NCI-H510A treated with DMSO at 0.1 percent for 48 hours (cell line): ENCODE measurements at regions not wholly inside any gene's neighbourhood (a gene's known extent, or its start where the extent isn't known, plus 50 kb on each side); places are given as distances from the start of the nearest gene placed in this dataset.
"Not testable (repeated sequence)": the region's sequence is repeated elsewhere in the genome, so short reads cannot be mapped to it uniquely, and the experiment has no call there.

Source experiments
- DNase-seq: peaks from one replicate; lab custom pipeline; 2025; lab: John Stamatoyannopoulos, UW

GRCh38 chr1:178572604-178573003 is 59.7 kb downstream of the TEX35 start:
- DNase-seq, result no peak

- no peak for DNase-seq
Observed at GRCh38 chr1:178573330-178573729, 60.4 kb downstream of the TEX35 start.

DNA sequence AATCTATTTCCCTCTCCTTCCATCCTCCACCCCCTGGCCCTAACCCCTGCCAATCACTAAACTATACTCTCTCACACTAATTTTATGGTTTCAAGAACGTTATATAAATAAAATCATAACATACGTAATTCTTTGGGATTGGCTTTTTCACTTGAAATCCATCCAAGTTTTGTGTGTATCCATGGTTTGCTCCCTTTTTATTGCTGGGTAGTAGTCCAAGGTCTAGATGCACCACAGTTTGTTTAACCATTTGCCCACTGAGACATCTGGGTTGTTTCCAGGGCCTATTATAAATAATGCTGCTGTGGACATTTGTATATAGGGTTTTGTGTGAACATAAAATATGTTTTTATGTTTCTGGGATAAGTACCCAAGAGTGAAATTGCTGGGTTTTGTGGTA is 61.4 kb downstream of the TEX35 start:
- DNase-seq, result no peak

DNA sequence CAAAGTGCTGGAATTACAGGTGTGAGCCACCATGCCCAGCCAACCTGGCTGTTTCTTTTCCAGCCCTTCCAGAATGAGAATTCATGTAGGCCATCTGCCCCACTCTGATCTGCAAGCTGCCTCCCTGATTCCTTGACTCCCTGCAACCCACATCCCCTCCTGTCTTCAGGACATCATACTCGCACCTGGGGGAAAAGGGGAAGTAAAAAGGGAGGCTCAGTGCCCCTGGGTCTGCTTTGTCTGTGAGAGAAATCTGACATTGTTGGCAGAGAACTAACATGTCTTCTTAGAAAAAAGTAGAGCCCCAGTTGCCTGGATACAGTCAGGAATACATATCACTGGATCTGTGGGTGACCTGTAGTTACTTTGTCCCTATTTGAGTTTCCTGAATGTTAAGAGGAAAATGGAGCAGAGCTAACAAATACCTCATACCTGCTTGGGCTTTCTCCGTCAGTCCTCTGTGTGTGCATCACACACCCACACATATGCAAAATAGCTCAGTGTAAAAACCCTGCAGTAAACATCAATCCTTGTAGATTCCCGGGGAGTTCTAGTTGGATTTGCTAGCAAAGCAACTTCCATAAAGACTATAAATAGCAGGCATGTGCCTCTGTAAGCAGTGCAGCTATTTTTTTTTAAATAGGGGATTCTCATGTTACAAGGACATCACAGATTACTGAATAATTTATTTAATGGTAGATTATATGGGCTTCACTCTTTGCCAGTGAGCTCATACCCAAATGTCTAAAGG is 62.9 kb downstream of the TEX35 start:
- DNase-seq, result no peak

- DNase-seq, result no peak
Observed at GRCh38 chr1:178576841-178577240, 63.9 kb downstream of the TEX35 start.

DNA sequence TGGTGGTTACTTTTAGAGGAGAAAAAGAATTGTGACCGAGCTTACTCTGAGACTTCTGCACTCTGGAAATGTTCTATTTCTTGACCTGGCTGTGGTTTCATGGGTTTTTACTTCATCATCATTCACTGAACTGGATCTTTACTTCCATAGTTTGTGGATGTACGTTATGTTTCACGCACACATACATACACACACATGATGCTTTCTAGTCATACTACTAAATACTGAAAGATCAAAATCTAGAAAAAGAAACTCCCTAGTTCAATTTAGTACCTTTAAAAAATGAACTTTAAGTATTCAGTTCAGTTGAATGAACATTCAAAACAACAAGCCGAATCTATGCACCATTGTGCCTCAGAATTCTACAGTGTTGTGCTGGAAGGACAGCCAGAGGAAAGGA is 65.0 kb downstream of the TEX35 start:
- no peak for DNase-seq

DNA sequence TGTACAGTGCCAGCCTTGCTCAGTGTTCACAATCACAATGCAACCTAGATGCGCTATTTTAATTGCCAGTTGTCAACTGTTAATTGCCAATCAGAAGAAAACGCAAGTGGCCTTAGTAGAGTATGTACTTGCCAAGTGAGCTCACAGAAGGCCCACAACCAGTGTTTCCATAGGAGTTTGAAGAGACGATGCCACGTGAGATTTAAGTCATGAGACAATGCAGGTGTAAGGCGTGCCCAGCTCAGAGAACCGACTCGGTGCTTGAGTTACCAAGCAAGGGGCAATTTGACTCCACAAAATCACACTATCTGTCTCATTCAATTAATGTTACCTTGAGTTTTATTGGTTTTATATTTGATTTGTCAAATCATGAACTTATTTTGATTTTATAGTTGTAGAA is 65.6 kb downstream of the TEX35 start:
- DNase-seq, result no peak

DNA sequence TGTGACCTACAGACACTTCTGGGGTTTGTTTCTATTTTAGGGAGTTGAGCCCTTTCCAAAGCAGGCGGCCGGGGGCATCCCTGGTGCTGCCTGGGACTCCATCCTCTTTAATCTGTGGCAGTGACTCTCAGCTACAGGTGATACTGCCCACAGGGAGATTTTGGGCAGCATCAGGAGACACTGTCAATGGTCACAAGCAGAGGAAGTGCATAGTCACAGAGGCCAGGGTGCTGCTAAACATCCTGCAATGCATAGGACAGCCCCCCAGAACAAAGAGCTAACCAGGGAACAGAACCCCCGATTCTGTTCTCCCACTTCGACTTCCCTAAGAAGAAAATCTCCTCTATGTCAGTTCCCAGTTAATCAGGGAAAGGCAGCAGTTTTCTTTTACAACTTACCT is 66.2 kb downstream of the TEX35 start:
- no peak for DNase-seq

DNA sequence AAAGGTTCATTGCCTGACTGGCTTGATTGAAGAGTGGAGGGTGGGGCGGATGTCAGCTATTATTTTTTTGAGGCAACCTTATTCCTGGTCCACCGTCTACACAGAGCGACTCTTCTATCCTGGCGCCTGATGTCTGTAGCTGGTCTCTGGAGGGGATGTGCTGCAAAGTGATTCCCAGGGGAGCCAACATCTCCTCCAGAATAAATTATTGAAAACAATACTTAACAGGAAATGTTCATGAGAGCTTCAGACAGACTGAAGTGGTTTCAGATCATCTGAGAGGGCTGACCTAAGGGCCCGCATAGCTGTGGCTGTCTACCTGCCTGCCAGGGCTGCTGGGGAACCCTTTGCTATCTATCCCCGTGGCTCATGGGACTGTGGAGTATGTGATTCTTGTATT is 66.7 kb downstream of the TEX35 start:
- no peak for DNase-seq

DNA sequence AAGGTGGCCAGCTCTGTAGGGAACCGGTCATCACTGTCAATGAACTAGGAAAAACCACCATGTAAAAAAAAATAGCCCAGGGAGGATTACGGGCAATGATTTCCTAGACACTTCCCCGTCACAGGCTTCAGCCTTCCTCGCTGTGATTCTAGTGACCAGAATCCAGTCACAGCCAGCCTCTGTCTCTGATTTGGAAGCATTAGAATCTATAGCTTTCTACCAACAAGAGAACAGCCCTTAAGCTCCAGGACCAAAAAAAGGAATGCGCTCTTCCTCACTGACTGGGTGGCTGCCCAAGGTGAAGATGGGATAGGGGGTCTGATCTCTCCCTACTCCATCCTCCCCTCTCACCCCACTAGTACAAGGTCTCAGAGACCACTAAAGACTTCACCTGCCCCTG is 67.2 kb downstream of the TEX35 start:
- DNase-seq, result no peak

- DNase-seq, result no peak
Observed at GRCh38 chr1:178580876-178581275, 68.0 kb downstream of the TEX35 start.

- no peak for DNase-seq
Observed at GRCh38 chr1:178581351-178582303, 68.7 kb downstream of the TEX35 start.

- no peak for DNase-seq
Observed at GRCh38 chr1:178587096-178587495, 74.2 kb downstream of the TEX35 start.

- no peak for DNase-seq
Observed at GRCh38 chr1:178587975-178588374, 75.1 kb downstream of the TEX35 start.

GRCh38 chr1:178589042-178589441 is 76.1 kb downstream of the TEX35 start:
- not testable (repeated sequence) for DNase-seq

GRCh38 chr1:178591811-178592210 is 78.9 kb downstream of the TEX35 start:
- DNase-seq, result not testable (repeated sequence)

DNA sequence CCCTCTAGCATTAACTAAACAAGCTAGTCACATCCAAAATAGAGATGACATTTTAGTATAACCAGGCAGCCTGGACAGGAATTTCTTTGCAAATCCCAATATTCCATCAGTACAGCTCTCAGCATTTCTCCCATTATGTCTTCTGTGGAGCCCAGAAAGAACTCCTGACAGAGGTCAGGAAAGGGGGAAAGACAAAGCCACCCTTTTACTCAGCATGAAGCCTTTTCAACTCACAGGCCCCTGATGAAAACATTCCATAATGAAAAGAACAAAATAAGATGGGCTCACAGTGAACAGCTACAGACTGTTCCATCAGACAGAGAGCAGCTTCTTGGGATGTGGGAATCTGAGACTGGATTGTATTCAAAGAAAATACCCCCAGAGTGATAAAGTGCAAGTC is 80.6 kb downstream of the TEX35 start:
- DNase-seq, result no peak

DNA sequence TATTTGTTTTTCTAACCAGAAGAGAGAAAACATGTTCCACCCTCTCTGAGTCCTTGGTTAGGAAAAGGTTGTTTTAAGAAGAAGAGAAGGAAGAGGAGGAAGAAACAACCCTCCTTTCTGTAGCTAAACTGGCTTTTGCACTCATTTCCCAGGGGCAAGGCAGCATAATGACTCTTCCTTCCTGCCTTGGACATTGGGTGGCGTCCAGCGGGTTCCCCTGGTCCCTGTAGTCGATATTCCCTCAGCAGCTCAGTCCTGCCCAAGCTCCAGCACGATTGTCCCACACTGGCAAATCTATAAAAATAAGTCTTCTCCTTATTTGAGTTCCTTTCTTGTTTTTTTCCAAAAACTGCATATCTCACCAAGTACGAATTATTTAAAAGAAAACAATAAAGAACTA is 81.2 kb downstream of the TEX35 start:
- no peak for DNase-seq

GRCh38 chr1:178595491-178595890 is 82.6 kb downstream of the TEX35 start:
- no peak for DNase-seq

DNA sequence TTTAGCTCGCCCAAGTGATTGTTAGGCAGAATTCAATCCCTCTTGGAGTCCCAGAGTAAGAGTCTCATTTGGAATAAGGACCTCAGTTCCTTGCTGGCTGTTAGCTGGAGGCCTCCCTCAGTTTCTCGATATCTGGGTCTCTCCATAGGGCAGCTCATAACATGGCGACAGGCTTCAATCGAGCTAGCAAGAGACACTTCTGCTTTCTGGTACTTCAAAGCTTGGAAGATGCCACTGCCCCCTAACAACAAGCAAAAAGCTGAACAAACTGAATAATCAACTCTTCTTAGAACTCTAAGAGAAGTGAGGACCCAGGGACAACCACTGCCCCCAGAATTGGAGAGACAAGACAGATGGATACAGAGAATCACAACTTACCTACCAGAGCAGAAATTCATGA is 86.2 kb downstream of the TEX35 start:
- no peak for DNase-seq

GRCh38 chr1:178599745-178600144 is 86.8 kb downstream of the TEX35 start:
- DNase-seq, result no peak

DNA sequence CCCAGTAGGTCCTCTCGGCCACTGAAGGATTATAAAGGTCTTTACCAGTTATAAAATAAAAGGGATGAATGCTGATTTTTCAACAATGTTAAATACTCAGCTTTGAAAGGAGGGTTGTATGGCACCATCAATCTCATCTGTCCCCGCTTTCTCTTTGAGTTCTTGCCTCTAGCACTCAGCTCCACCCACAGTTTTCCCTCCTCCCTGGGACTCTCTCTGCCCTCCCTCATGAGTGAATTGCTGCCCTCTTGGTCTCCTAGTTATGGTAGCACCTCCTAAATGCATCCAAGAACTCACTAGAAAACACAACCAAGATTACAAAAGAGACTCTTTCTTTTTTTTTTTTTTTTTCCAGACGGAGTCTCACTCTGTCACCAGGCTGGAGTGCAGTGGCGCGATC is 91.0 kb downstream of the TEX35 start:
- DNase-seq, result no peak

DNA sequence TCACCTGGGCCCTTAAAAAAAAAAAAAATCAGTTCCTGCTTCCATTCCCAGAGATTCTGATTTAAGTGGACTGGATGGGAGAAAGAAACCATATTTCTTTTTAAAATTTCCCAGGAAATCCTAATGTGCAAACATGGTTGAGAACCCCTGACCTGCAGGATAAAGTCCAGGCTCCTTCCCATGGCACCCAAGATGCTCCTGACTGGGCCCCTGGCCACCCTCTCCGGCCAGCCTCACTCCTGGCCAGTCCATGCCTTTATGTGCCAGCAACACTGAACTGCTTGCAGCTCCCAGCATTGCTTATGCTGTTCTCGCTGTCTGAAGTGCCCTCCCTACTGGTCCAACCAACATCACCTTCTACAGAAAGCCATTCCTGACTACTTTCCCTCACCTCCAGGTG is 93.9 kb downstream of the TEX35 start:
- no peak for DNase-seq
